H1 (cell line): ENCODE measurements at regions not wholly inside any gene's neighbourhood (a gene's known extent, or its start where the extent isn't known, plus 50 kb on each side); places are given as distances from the start of the nearest gene placed in this dataset.

Source experiments
- CTCF ChIA-PET: fragments of 300-600 bp; sonication (Branson Sonifier 250); formaldehyde crosslinking; loops from one replicate; lab custom pipeline; 2021; ENCODE audit not compliant: partially characterized antibody; lab: Charles Lee
- POLR2A ChIA-PET: fragments of 300-600 bp; sonication (Branson Sonifier 250); formaldehyde crosslinking; loops from one replicate; lab custom pipeline; 2021; ENCODE audit warnings: inconsistent platforms; ENCODE audit not compliant: partially characterized antibody; lab: Charles Lee
- DNase-seq, 2 experiments: peaks; one replicate each; pipeline versions ENCODE4 v3.0.0 to v3.0.0-alpha.2; 2010 to 2022; ENCODE audit warnings: low spot score in 2 of 2, low read depth in 1 of 2, mixed read lengths in 1 of 2
- FAIRE-seq: peaks from 2 replicates; lab custom pipeline; 2011; peaks lifted over from hg19 to GRCh38; lab: Jason Lieb, UNC
- H2AFZ ChIP-seq: 2 replicates; pipeline ENCODE4 v1.8.1; 2012; ENCODE audit warnings: low read length, inconsistent platforms
- H2AK5ac ChIP-seq: 2 replicates; pipeline ENCODE4 v1.6.1; 2013; ENCODE audit warnings: low read depth, low read length
- H2BK120ac ChIP-seq: replicated peaks from 2 replicates; pipeline ENCODE3; 2013; ENCODE audit warnings: low read depth, low read length, inconsistent platforms
- H2BK12ac ChIP-seq: 2 replicates; pipeline ENCODE4 v1.6.1; 2013; ENCODE audit warnings: low read depth, low read length
- H2BK15ac ChIP-seq: 2 replicates; pipeline ENCODE4 v1.6.1; 2013; ENCODE audit warnings: low read length
- H2BK20ac ChIP-seq: 2 replicates; pipeline ENCODE4 v1.6.1; 2013; ENCODE audit warnings: low read length
- H2BK5ac ChIP-seq: 2 replicates; pipeline ENCODE4 v1.6.1; 2013; ENCODE audit warnings: low read depth, low read length
- H3K14ac ChIP-seq: 2 replicates; pipeline ENCODE4 v1.6.1; 2013; ENCODE audit warnings: inconsistent platforms; ENCODE audit not compliant: insufficient read length
- H3K18ac ChIP-seq: 2 replicates; pipeline ENCODE4 v1.6.1; 2013; ENCODE audit warnings: low read length; ENCODE audit errors: extremely low read depth
- H3K23ac ChIP-seq: 2 replicates; pipeline ENCODE4 v1.6.1; 2013; ENCODE audit warnings: inconsistent platforms; ENCODE audit not compliant: insufficient read length
- H3K23me2 ChIP-seq: 2 replicates; pipeline ENCODE4 v1.6.1; 2013; ENCODE audit warnings: low read depth, low read length
- H3K27ac ChIP-seq: 2 replicates; pipeline ENCODE4 v1.6.1; 2011; ENCODE audit warnings: low read depth, low read length, inconsistent platforms
- H3K27me3 ChIP-seq, 4 experiments: replicated peaks in 1 of 4; 1 replicate in 1 of 4; 2 replicates in 3 of 4; pipeline versions ENCODE4 v1.6.1 to v1.8.1; 2011 to 2013; ENCODE audit warnings: low read length in 3 of 4, mild to moderate bottlenecking in 3 of 4, inconsistent platforms in 2 of 4, mixed read lengths in 2 of 4, moderate library complexity in 1 of 4; ENCODE audit not compliant: control insufficient read depth in 3 of 4, insufficient read depth in 3 of 4; ENCODE audit errors: extremely low read depth in 1 of 4
- H3K36me3 ChIP-seq, 4 experiments: 2 replicates each; pipeline versions ENCODE4 v1.6.1 to v1.8.1; 2011 to 2013; ENCODE audit warnings: mild to moderate bottlenecking in 4 of 4, low read length in 3 of 4, moderate library complexity in 2 of 4, control low read depth in 1 of 4, inconsistent platforms in 1 of 4; ENCODE audit not compliant: insufficient read depth in 4 of 4, control insufficient read depth in 2 of 4
- H3K4ac ChIP-seq: replicated peaks from 2 replicates; pipeline ENCODE3; 2013; ENCODE audit warnings: low read length, low read depth, mixed read lengths, inconsistent platforms; ENCODE audit not compliant: insufficient read length
- H3K4me1 ChIP-seq, 4 experiments: replicated peaks in 1 of 4; 1 replicate in 1 of 4; 2 replicates in 3 of 4; pipeline versions ENCODE4 v1.6.1 to v1.8.1; 2011 to 2013; ENCODE audit warnings: low read length in 3 of 4, inconsistent platforms in 2 of 4, mixed read lengths in 1 of 4; ENCODE audit not compliant: insufficient read depth in 4 of 4, control insufficient read depth in 3 of 4
- H3K4me2 ChIP-seq, 2 experiments: 2 replicates each; pipeline versions ENCODE4 v1.6.1 to v1.8.1; 2011 to 2013; ENCODE audit warnings: low read depth in 2 of 2, low read length in 2 of 2, control low read depth in 1 of 2, inconsistent platforms in 1 of 2, mild to moderate bottlenecking in 1 of 2; ENCODE audit not compliant: insufficient read depth in 1 of 2
- H3K4me3 ChIP-seq, 4 experiments: fragments of 200-600, 300-600 bp in 1 of 4; sonication (generic), shearing (Covaris generic), sonication (Bioruptor Twin) in 1 of 4; 2 replicates each; pipeline versions ENCODE4 v1.5.1 to v1.8.1; 2011 to 2016; ENCODE audit warnings: low read length in 4 of 4, low read depth in 3 of 4, control low read depth in 2 of 4, inconsistent platforms in 2 of 4, mild to moderate bottlenecking in 2 of 4, mixed read lengths in 1 of 4, moderate library complexity in 1 of 4; ENCODE audit not compliant: insufficient read depth in 2 of 4; ENCODE audit errors: extremely low read depth in 1 of 4
- H3K56ac ChIP-seq: replicated peaks from 2 replicates; pipeline ENCODE3; 2013; ENCODE audit warnings: low read depth, mild to moderate bottlenecking, mixed read lengths, low read length, inconsistent platforms; ENCODE audit not compliant: insufficient read length
- H3K79me1 ChIP-seq: 2 replicates; pipeline ENCODE4 v1.6.1; 2013; ENCODE audit warnings: low read depth, low read length, control low read depth
- H3K79me2 ChIP-seq, 2 experiments: 2 replicates each; pipeline versions ENCODE4 v1.6.1 to v1.8.1; 2012 to 2013; ENCODE audit warnings: low read length in 2 of 2, mild to moderate bottlenecking in 2 of 2, inconsistent platforms in 1 of 2; ENCODE audit not compliant: insufficient read depth in 2 of 2, control insufficient read depth in 1 of 2
- H3K9ac ChIP-seq, 4 experiments: replicated peaks in 1 of 4; 1 replicate in 1 of 4; 2 replicates in 3 of 4; pipeline versions ENCODE4 v1.6.1 to v1.8.1; 2011 to 2013; ENCODE audit warnings: low read depth in 3 of 4, low read length in 3 of 4, control low read depth in 2 of 4, mild to moderate bottlenecking in 2 of 4, moderate library complexity in 2 of 4, inconsistent platforms in 1 of 4; ENCODE audit errors: extremely low read depth in 1 of 4
- H3K9me3 ChIP-seq, 2 experiments: 2 replicates each; pipeline versions ENCODE4 v1.6.1 to v1.8.1; 2012 to 2013; ENCODE audit warnings: mild to moderate bottlenecking in 2 of 2, moderate library complexity in 2 of 2, control low read depth in 1 of 2, inconsistent platforms in 1 of 2, low read depth in 1 of 2, low read length in 1 of 2, mixed read lengths in 1 of 2; ENCODE audit not compliant: insufficient read depth in 2 of 2
- H4K20me1 ChIP-seq, 2 experiments: replicated peaks in 1 of 2; 2 replicates each; pipeline versions ENCODE3 to v1.8.1; 2011 to 2013; ENCODE audit warnings: inconsistent platforms in 2 of 2, low read length in 2 of 2, mild to moderate bottlenecking in 1 of 2; ENCODE audit not compliant: insufficient read depth in 2 of 2, control insufficient read depth in 1 of 2
- H4K5ac ChIP-seq: 2 replicates; pipeline ENCODE4 v1.6.1; 2013; ENCODE audit warnings: low read length, low read depth, mixed read lengths, inconsistent platforms; ENCODE audit not compliant: insufficient read length
- H4K8ac ChIP-seq: 2 replicates; pipeline ENCODE4 v1.8.0; 2013; ENCODE audit warnings: mild to moderate bottlenecking, moderate library complexity, low read length, inconsistent platforms; ENCODE audit not compliant: insufficient read depth; ENCODE audit errors: extremely low read depth
- H4K91ac ChIP-seq: replicated peaks from 2 replicates; pipeline ENCODE3; 2013; ENCODE audit warnings: low read length, mixed read lengths, inconsistent platforms; ENCODE audit not compliant: insufficient read length
- POLR2A ChIP-seq, 2 experiments: IDR thresholded peaks; 1 replicate in 1 of 2; 2 replicates in 1 of 2; pipeline ENCODE4 v1.6.1; 2011; ENCODE audit warnings: low read depth in 2 of 2, low read length in 2 of 2, mild to moderate bottlenecking in 2 of 2; ENCODE audit errors: control extremely low read depth in 1 of 2
- WGBS, 2 experiments: shearing (Covaris generic) in 1 of 2; methylation state at CpG; one replicate each; pipeline versions ENCODE4 v1.1.6 to v1.1.7; 2013 to 2015; ENCODE audit warnings: low lambda C conversion rate in 2 of 2, mixed read lengths in 2 of 2, inconsistent platforms in 1 of 2, low coverage in 1 of 2, missing lambda C conversion rate in 1 of 2; ENCODE audit not compliant: insufficient replicate concordance in 2 of 2, insufficient coverage in 1 of 2, insufficient read length in 1 of 2; ENCODE audit errors: extremely low coverage in 1 of 2, missing lambda C conversion rate in 1 of 2; 5-methylcytosine and 5-hydroxymethylcytosine counted together

DNA sequence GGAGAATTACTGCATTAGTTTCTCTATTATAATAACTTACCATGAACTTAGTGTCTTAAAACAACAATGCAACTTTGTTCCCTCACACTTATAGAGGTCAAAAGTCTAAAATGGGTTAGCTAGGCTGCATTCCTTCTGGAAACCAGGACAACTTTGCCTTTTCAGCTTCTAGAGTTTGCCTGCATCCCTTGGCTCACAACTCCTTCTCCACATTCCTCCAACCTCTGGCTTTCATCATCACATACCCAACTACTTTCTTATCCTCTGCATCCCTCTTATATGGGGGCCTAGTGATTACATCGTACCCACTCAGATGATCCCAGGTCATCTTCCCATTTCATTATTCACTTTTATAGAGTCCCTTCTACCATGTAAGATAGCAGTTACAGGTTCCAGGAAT lies 251.1 kb downstream of the C12orf50 start:
- Histone ChIP-seq H3K23me2 (no peaks in the 10 kb centered on the region), H4K91ac (no peak overlapping the region), H3K4me1 (no peaks in the 10 kb centered on the region), H4K20me1 (no peaks in the 10 kb centered on the region), H3K4me3 (no peak overlapping the region), H4K8ac (no peak overlapping the region), H3K18ac (no peak overlapping the region), H2BK5ac (no peak overlapping the region), H2BK20ac (no peak overlapping the region), H4K5ac (no peak overlapping the region), H3K27me3 (no peaks in the 10 kb centered on the region), H2BK12ac (no peak overlapping the region), H3K36me3 (no peaks in the 10 kb centered on the region), H3K9me3 (no peaks in the 10 kb centered on the region), H3K4me2 (no peak overlapping the region), H3K79me2 (no peaks in the 10 kb centered on the region), H3K23ac (no peak overlapping the region), H3K79me1 (no peaks in the 10 kb centered on the region), H2BK15ac (no peak overlapping the region), H3K14ac (no peak overlapping the region), H2AK5ac (no peak overlapping the region), H2AFZ (no peak overlapping the region), H3K27ac (no peak overlapping the region), H2BK120ac (no peak overlapping the region), H3K56ac (no peak overlapping the region), H3K4ac (no peak overlapping the region), H3K9ac (no peak overlapping the region)
- no peak for FAIRE-seq
- DNase-seq: no peak
- POLR2A ChIA-PET: no interaction called here
- WGBS, 2 experiments: 95% methylated on average over 1 of the region's 1 CpG; no CpG with 5 or more reads in 1 of the 2 experiments
- CTCF ChIA-PET: interaction anchor here (0.7 kb wide), 1 partner anchor 36 kb away, joined by 3 read pairs; no protein-coding TSS in a partner anchor
- no peak for TF ChIP-seq POLR2A (IDR thresholded peaks at IDR 0.05; ENCODE audit: control extremely low read depth in 1 of 2, low read depth in 2 of 2, low read length in 2 of 2)
